K562 (cell line): ENCODE measurements at regions not wholly inside any gene's neighbourhood (a gene's known extent, or its start where the extent isn't known, plus 50 kb on each side); places are given as distances from the start of the nearest gene placed in this dataset.

Source experiments
- ATAC-seq: fragments of 200-7000 bp; cut with Tn5 transposase; 3 replicates; pipeline ENCODE4 v1.9.1; 2020; ENCODE audit warnings: moderate library complexity
- BruUV-seq: library from RNA; stranded (reverse); fragments of 400-500 nt; replicated peaks from 2 replicates; lab custom pipeline; 2021; lab: Mats Ljungman, UMichigan
- CTCF ChIA-PET: fragments of 300-600 bp; formaldehyde crosslinking; extraction: SDS; loops from one replicate; lab custom pipeline; 2021; ENCODE audit warnings: low intra/inter-chr PET ratio; lab: Yijun Ruan, JAX
- POLR2A ChIA-PET: fragments of 300-600, 350-650 bp; sonication (Branson Sonifier 250); formaldehyde crosslinking; extraction: SDS; loops from one replicate; lab custom pipeline; 2021; ENCODE audit warnings: antibody characterized with exemption, inconsistent platforms; lab: Yijun Ruan, JAX
- DNase-seq, 4 experiments: peaks; one replicate each; pipeline versions ENCODE4 v3.0.0 to v3.0.0-alpha.2; 2011 to 2018; ENCODE audit warnings: low spot score in 3 of 4, mixed read lengths in 3 of 4; ENCODE audit errors: extremely low read depth in 1 of 4
- FAIRE-seq: peaks from 2 replicates; lab custom pipeline; 2011; peaks lifted over from hg19 to GRCh38; lab: Jason Lieb, UNC
- H2AFZ ChIP-seq: 2 replicates; pipeline ENCODE4 v1.6.0; 2011; ENCODE audit warnings: low read depth, low read length, control low read depth, inconsistent platforms
- H3K27ac ChIP-seq: fragments of 200-600 bp; 3 replicates; pipeline ENCODE4 v1.8.0; 2011; ENCODE audit warnings: low read depth, mild to moderate bottlenecking, control low read depth, inconsistent platforms, low read length, moderate library complexity, mixed read lengths; ENCODE audit errors: extremely low read depth
- H3K27me3 ChIP-seq, 2 experiments: fragments of 300-600 bp in 1 of 2; 2 replicates in 1 of 2; 3 replicates in 1 of 2; pipeline versions ENCODE4 v1.6.0 to v1.8.0; 2011; ENCODE audit warnings: inconsistent platforms in 2 of 2, low read length in 2 of 2, mild to moderate bottlenecking in 1 of 2, mixed read lengths in 1 of 2, moderate library complexity in 1 of 2; ENCODE audit not compliant: control insufficient read depth in 2 of 2, insufficient read depth in 2 of 2
- H3K36me3 ChIP-seq: fragments of 300-600 bp; 3 replicates; pipeline ENCODE4 v1.8.0; 2011; ENCODE audit warnings: mild to moderate bottlenecking, low read length, inconsistent platforms; ENCODE audit not compliant: control insufficient read depth, insufficient read depth
- H3K4me1 ChIP-seq, 2 experiments: fragments of 200-600 bp in 1 of 2; replicated peaks in 1 of 2; 2 replicates in 1 of 2; 3 replicates in 1 of 2; pipeline versions ENCODE4 v1.5.1 to v1.8.0; 2011; ENCODE audit warnings: inconsistent platforms in 2 of 2, low read length in 2 of 2, mild to moderate bottlenecking in 1 of 2, mixed read lengths in 1 of 2, moderate library complexity in 1 of 2; ENCODE audit not compliant: control insufficient read depth in 2 of 2, insufficient read depth in 2 of 2
- H3K4me2 ChIP-seq: 2 replicates; pipeline ENCODE4 v1.6.1; 2011; ENCODE audit warnings: low read length, control low read depth, inconsistent platforms, mixed read lengths; ENCODE audit not compliant: insufficient read depth
- H3K4me3 ChIP-seq: fragments of 200-600 bp; sonication (generic), shearing (Covaris generic); 2 replicates; pipeline ENCODE4 v1.5.1; 2016; ENCODE audit warnings: control low read depth, inconsistent platforms
- H3K79me2 ChIP-seq: fragments of 200-600 bp; 3 replicates; pipeline ENCODE4 v1.8.0; 2011; ENCODE audit warnings: low read length, inconsistent platforms; ENCODE audit not compliant: control insufficient read depth, insufficient read depth
- H3K9ac ChIP-seq, 2 experiments: 2 replicates each; pipeline versions ENCODE4 v1.6.0 to v1.6.1; 2011; ENCODE audit warnings: low read depth in 2 of 2, low read length in 2 of 2, control low read depth in 1 of 2, inconsistent platforms in 1 of 2, mild to moderate bottlenecking in 1 of 2, mixed read lengths in 1 of 2; ENCODE audit not compliant: insufficient read depth in 1 of 2
- H3K9me1 ChIP-seq: one replicate; pipeline ENCODE4 v1.6.0; 2011; ENCODE audit warnings: inconsistent platforms, mild to moderate bottlenecking, low read length, moderate library complexity; ENCODE audit not compliant: control insufficient read depth, insufficient read depth
- H3K9me3 ChIP-seq: replicated peaks from 2 replicates; pipeline ENCODE4 v1.5.1; 2011; ENCODE audit warnings: low read depth, low read length, inconsistent platforms; ENCODE audit not compliant: control insufficient read depth, insufficient read depth
- H4K20me1 ChIP-seq: replicated peaks from 2 replicates; pipeline ENCODE4 v1.6.1; 2011; ENCODE audit warnings: low read length, inconsistent platforms, mixed read lengths; ENCODE audit not compliant: control insufficient read depth, insufficient read depth
- ARID1B ChIP-seq: fragments of 450-650 bp; IDR thresholded peaks from 2 replicates; pipeline ENCODE4 v1.6.1; 2016; ENCODE audit warnings: antibody characterized with exemption, mild to moderate bottlenecking, inconsistent platforms
- BDP1 ChIP-seq: IDR thresholded peaks from 3 replicates; pipeline ENCODE4 v1.6.1; 2011; ENCODE audit not compliant: insufficient read length, insufficient read depth
- CREBBP ChIP-seq: IDR thresholded peaks from one replicate; pipeline ENCODE4 v1.6.1; 2012; ENCODE audit warnings: low read depth, mild to moderate bottlenecking, control low read depth, inconsistent platforms, low read length
- GTF2F1 ChIP-seq: IDR thresholded peaks from 2 replicates; pipeline ENCODE4 v1.6.1; 2011; ENCODE audit warnings: low read depth, low read length, improper control_type of control experiment
- HNRNPH1 ChIP-seq: fragments of 200-400 bp; formaldehyde crosslinking; optimal IDR thresholded peaks from 2 replicates; pipeline ENCODE3; 2017; ENCODE audit warnings: low read depth, mild to moderate bottlenecking, low read length, moderate library complexity
- NCOA6 ChIP-seq: fragments of 450-650 bp; IDR thresholded peaks from 2 replicates; pipeline ENCODE4 v1.6.1; 2017; ENCODE audit warnings: mild to moderate bottlenecking
- RFX5 ChIP-seq: IDR thresholded peaks from 2 replicates; pipeline ENCODE4 v1.6.1; 2011; ENCODE audit warnings: low read depth, mild to moderate bottlenecking, improper control_type of control experiment, low read length
- U2AF2 ChIP-seq: fragments of 200-400 bp; formaldehyde crosslinking; optimal IDR thresholded peaks from 2 replicates; pipeline ENCODE3; 2017; ENCODE audit warnings: low read depth, mild to moderate bottlenecking, low read length
- ZFP1 ChIP-seq: fragments of 450-650 bp; formaldehyde crosslinking; IDR thresholded peaks from 2 replicates; pipeline ENCODE4 v1.4.0; 2020; ENCODE audit warnings: mild to moderate bottlenecking, mixed read lengths
- ZFX ChIP-seq: sonication (generic); formaldehyde crosslinking; IDR thresholded peaks from 2 replicates; pipeline ENCODE4 v1.8.0; 2022; ENCODE audit warnings: mild to moderate bottlenecking, missing genetic modification reagents, moderate library complexity
- ZKSCAN1 ChIP-seq: fragments of 150-350 bp; IDR thresholded peaks from 2 replicates; pipeline ENCODE4 v1.6.1; 2016; ENCODE audit warnings: low read depth, low read length
- ZNF324 ChIP-seq: fragments of 250-450 bp; sonication (Bioruptor Pico); IDR thresholded peaks from 2 replicates; pipeline ENCODE4 v1.4.0; 2020; ENCODE audit warnings: mild to moderate bottlenecking
- ZNF436 ChIP-seq: fragments of 250-450, 450-650 bp; sonication (Bioruptor Pico); formaldehyde crosslinking; IDR thresholded peaks from 2 replicates; pipeline ENCODE4 v1.7.0; 2020; ENCODE audit warnings: mild to moderate bottlenecking
- ZNF76 ChIP-seq: fragments of 250-450 bp; sonication (Bioruptor Pico); IDR thresholded peaks from 2 replicates; pipeline ENCODE4 v1.4.0; 2020; ENCODE audit warnings: mild to moderate bottlenecking, moderate library complexity, borderline replicate concordance
- WGBS: fragments of 100-300 bp; shearing (Covaris generic); methylation state at CpG from one replicate; pipeline ENCODE4 v1.1.6; 2016; ENCODE audit warnings: low coverage, mixed read lengths; ENCODE audit not compliant: insufficient coverage; ENCODE audit errors: missing lambda C conversion rate; 5-methylcytosine and 5-hydroxymethylcytosine counted together
- in situ Hi-C: fragments of 300-500 bp; cut with MboI; formaldehyde crosslinking; loops from 4 replicates; pipeline ENCODE4 v1.15.0; 2018; ENCODE audit warnings: inconsistent platforms, mixed read lengths
- intact Hi-C: fragments of 100-400 bp; cut with micrococcal nuclease; formaldehyde crosslinking; loops from 2 replicates; pipeline ENCODE4 v1.14.2; 2022
- TF ChIP-seq, protein P1 (sequence below): fragments of 450-650 bp; formaldehyde crosslinking; IDR thresholded peaks from 2 replicates; pipeline ENCODE4 v1.4.0; 2022; ENCODE audit warnings: missing genetic modification characterization
- TF ChIP-seq, protein P2 (sequence below): sonication (generic); formaldehyde crosslinking; IDR thresholded peaks from 2 replicates; pipeline ENCODE4 v1.5.0; 2020; ENCODE audit warnings: missing genetic modification reagents

DNA sequence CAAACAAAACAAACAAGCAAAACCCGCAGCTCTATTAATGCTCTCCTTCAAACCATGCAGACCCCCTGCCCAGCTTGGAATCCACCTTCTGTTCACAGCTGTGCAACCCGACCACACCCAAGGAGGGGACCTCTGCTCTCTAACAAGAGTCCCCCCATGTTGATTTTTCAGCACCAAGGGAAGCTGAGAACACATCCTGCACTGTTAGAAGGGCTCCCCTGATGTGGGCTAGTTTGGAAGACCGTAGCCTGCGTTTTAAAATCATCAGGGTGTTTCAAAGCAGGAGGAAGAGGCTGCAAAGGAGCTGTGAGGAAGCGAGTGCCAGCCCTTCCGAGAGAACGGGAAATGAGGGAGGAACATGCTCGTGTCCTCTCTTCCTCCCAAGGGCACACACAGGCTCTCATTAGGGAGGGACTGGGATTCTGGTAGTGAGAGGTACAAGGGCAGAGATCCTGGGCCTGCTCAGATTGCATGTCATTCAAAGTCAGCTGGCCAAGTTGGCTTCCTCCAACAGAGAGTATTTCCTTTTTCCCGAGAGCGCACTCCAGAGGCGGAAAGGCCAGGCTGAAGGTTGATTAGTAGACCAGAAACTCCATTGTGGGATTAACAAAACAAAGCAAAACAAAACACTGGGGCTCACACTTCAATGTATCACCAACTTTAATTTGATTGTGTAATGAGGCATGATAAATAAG, 185.9 kb downstream of the SEMA6A start:
- no peaks in the 10 kb centered on the region for H3K9me3 ChIP-seq
- intact Hi-C loops, result no loop called here
- H3K27me3 ChIP-seq, result no peaks in the 10 kb centered on the region
- POLR2A ChIA-PET, result no interaction called here
- H3K79me2 ChIP-seq, result no peaks in the 10 kb centered on the region
- no peak overlapping the region for H3K9ac ChIP-seq
- DNase-seq (no peak), ATAC-seq (no peak), FAIRE-seq (no peak)
- no peak for TF ChIP-seq BDP1
- no peak for TF ChIP-seq HNRNPH1
- TF ChIP-seq ZKSCAN1, result no peak
- no peak for TF ChIP-seq ARID1B
- TF ChIP-seq RFX5, result no peak
- TF ChIP-seq ZNF436 (CRISPR knock-in tag), result no peak
- TF ChIP-seq ZFP1 (CRISPR knock-in tag), result no peak
- TF ChIP-seq, protein P1, sequence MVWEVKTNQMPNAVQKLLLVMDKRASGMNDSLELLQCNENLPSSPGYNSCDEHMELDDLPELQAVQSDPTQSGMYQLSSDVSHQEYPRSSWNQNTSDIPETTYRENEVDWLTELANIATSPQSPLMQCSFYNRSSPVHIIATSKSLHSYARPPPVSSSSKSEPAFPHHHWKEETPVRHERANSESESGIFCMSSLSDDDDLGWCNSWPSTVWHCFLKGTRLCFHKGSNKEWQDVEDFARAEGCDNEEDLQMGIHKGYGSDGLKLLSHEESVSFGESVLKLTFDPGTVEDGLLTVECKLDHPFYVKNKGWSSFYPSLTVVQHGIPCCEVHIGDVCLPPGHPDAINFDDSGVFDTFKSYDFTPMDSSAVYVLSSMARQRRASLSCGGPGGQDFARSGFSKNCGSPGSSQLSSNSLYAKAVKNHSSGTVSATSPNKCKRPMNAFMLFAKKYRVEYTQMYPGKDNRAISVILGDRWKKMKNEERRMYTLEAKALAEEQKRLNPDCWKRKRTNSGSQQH (CRISPR knock-in tag), result no peak
- no peak for TF ChIP-seq ZNF76 (CRISPR knock-in tag)
- no peak for TF ChIP-seq ZFX (CRISPR knock-in tag)
- no peak for TF ChIP-seq CREBBP
- TF ChIP-seq U2AF2, result no peak
- no peak for TF ChIP-seq GTF2F1
- TF ChIP-seq, protein P2, sequence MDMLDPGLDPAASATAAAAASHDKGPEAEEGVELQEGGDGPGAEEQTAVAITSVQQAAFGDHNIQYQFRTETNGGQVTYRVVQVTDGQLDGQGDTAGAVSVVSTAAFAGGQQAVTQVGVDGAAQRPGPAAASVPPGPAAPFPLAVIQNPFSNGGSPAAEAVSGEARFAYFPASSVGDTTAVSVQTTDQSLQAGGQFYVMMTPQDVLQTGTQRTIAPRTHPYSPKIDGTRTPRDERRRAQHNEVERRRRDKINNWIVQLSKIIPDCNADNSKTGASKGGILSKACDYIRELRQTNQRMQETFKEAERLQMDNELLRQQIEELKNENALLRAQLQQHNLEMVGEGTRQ, result no peak
- no peak for TF ChIP-seq ZNF324 (CRISPR knock-in tag)
- TF ChIP-seq NCOA6, result no peak
- H3K27ac ChIP-seq, result no peak overlapping the region
- no peaks in the 10 kb centered on the region for H3K36me3 ChIP-seq
- CTCF ChIA-PET, result no interaction called here
- in situ Hi-C loops, result no loop called here
- H3K9me1 ChIP-seq, result no peaks in the 10 kb centered on the region
- H3K4me2 ChIP-seq, result no peak overlapping the region
- no peak overlapping the region for H3K4me3 ChIP-seq
- H2AFZ ChIP-seq, result no peak overlapping the region
- no peaks in the 10 kb centered on the region for H3K4me1 ChIP-seq
- no TSS peak for BruUV-seq
- WGBS, result 14% methylated on average over 10 of the region's 11 CpGs
- no peaks in the 10 kb centered on the region for H4K20me1 ChIP-seq
